ENCODE measurements at regions not wholly inside any gene's neighbourhood (a gene's known extent, or its start where the extent isn't known, plus 50 kb on each side); places are given as distances from the start of the nearest gene placed in this dataset.

- H3K4me2 ChIP-seq (ENCODE audit: low read length): no peak overlapping the region
- no peak overlapping the region for H3K27ac ChIP-seq
- no peaks in the 10 kb centered on the region for H3K79me2 ChIP-seq
- H3K4me3 ChIP-seq (ENCODE audit: low read depth, low read length): no peak overlapping the region
- no peaks in the 10 kb centered on the region for H3K4me1 ChIP-seq
- H3K9me3 ChIP-seq (ENCODE audit: control insufficient read depth, low read length): no peaks in the 10 kb centered on the region
- TF ChIP-seq CTCF (IDR thresholded peaks at IDR 0.05): no peak
- no peak overlapping the region for H2AFZ ChIP-seq
- no peaks in the 10 kb centered on the region for H3K36me3 ChIP-seq (ENCODE audit: control insufficient read depth, insufficient read depth, low read length)
- no peaks in the 10 kb centered on the region for H3K27me3 ChIP-seq (ENCODE audit: control insufficient read depth, insufficient read depth, low read length)
- H3K9ac ChIP-seq: no peak overlapping the region
Observed at GRCh38 chr4:138404801-138405200, 162.7 kb upstream of the SLC7A11 start.

GRCh38 chr4:138404251-138404650 is 162.1 kb upstream of the SLC7A11 start:
- TF ChIP-seq CTCF (IDR thresholded peaks at IDR 0.05): no peak
- H3K36me3 ChIP-seq (ENCODE audit: control insufficient read depth, insufficient read depth, low read length): no peaks in the 10 kb centered on the region
- H3K79me2 ChIP-seq: no peaks in the 10 kb centered on the region
- H3K27ac ChIP-seq: no peak overlapping the region
- no peak overlapping the region for H3K4me2 ChIP-seq (ENCODE audit: low read length)
- H3K27me3 ChIP-seq (ENCODE audit: control insufficient read depth, insufficient read depth, low read length): no peaks in the 10 kb centered on the region
- no peak overlapping the region for H3K4me3 ChIP-seq (ENCODE audit: low read depth, low read length)
- H3K9me3 ChIP-seq (ENCODE audit: control insufficient read depth, low read length): no peaks in the 10 kb centered on the region
- no peaks in the 10 kb centered on the region for H3K4me1 ChIP-seq
- H2AFZ ChIP-seq: no peak overlapping the region
- H3K9ac ChIP-seq: no peak overlapping the region

GRCh38 chr4:138401334-138401733 is 159.2 kb upstream of the SLC7A11 start:
- Histone ChIP-seq H3K4me2 (ENCODE audit: low read length) (no peak overlapping the region), H3K27me3 (ENCODE audit: control insufficient read depth, insufficient read depth, low read length) (no peaks in the 10 kb centered on the region), H2AFZ (no peak overlapping the region), H3K27ac (no peak overlapping the region), H3K9me3 (ENCODE audit: control insufficient read depth, low read length) (no peaks in the 10 kb centered on the region), H3K36me3 (ENCODE audit: control insufficient read depth, insufficient read depth, low read length) (no peaks in the 10 kb centered on the region), H3K4me3 (ENCODE audit: low read depth, low read length) (no peak overlapping the region), H3K4me1 (no peaks in the 10 kb centered on the region), H3K79me2 (no peaks in the 10 kb centered on the region), H3K9ac (no peak overlapping the region)
- TF ChIP-seq CTCF (IDR thresholded peaks at IDR 0.05): no peak

DNA sequence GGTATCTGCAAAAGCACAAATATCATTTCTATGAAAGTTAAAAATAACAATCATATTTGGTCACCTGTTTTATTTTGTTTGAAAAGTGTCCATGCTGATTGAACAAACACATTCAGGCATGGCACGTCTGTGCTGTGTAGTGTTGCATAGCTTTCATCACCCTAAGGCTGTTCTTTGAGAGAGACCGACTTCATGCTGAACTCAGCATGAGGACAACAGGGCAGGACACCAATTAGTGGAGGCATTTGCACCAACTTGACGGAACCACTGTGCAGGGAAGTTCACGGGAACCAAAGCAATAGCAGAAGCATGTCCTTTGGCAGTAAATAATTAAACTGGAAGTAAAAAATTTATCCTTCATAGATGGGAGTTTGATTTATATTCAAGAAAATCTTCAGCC is 158.4 kb upstream of the SLC7A11 start:
- Histone ChIP-seq H3K4me3 (ENCODE audit: low read depth, low read length) (no peak overlapping the region), H3K79me2 (no peaks in the 10 kb centered on the region), H3K27me3 (ENCODE audit: control insufficient read depth, insufficient read depth, low read length) (no peaks in the 10 kb centered on the region), H2AFZ (no peak overlapping the region), H3K27ac (no peak overlapping the region), H3K4me1 (no peaks in the 10 kb centered on the region), H3K9ac (no peak overlapping the region), H3K4me2 (ENCODE audit: low read length) (no peak overlapping the region), H3K36me3 (ENCODE audit: control insufficient read depth, insufficient read depth, low read length) (no peaks in the 10 kb centered on the region), H3K9me3 (ENCODE audit: control insufficient read depth, low read length) (no peaks in the 10 kb centered on the region)
- TF ChIP-seq CTCF (IDR thresholded peaks at IDR 0.05): no peak

DNA sequence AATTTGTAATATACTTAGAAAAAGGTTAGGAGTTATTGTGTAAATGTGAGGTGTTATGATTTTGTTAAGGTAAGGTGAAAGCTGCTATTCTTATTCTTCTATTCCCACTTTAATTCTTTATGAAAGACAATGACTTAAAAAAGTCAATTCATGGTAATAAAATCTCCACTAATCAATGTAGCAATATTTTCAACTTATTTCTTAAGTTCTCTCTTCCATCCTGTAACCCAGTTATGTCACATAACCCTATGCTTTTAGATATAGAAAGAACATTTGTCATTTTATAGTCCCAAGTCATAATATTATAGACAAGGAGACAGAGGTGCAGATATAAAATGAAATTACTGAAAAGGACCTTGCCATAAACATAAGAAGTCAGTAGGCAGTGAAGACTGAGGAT is 157.9 kb upstream of the SLC7A11 start:
- Histone ChIP-seq H3K27ac (no peak overlapping the region), H3K36me3 (ENCODE audit: control insufficient read depth, insufficient read depth, low read length) (no peaks in the 10 kb centered on the region), H3K4me3 (ENCODE audit: low read depth, low read length) (no peak overlapping the region), H3K79me2 (no peaks in the 10 kb centered on the region), H3K9ac (no peak overlapping the region), H3K4me2 (ENCODE audit: low read length) (no peak overlapping the region), H3K9me3 (ENCODE audit: control insufficient read depth, low read length) (no peaks in the 10 kb centered on the region), H3K4me1 (no peaks in the 10 kb centered on the region), H2AFZ (no peak overlapping the region), H3K27me3 (ENCODE audit: control insufficient read depth, insufficient read depth, low read length) (no peaks in the 10 kb centered on the region)
- no peak for TF ChIP-seq CTCF (IDR thresholded peaks at IDR 0.05)

Data from parathyroid adenoma (tissue), 2 donors.